A549 (cell line): ENCODE measurements at regions not wholly inside any gene's neighbourhood (a gene's known extent, or its start where the extent isn't known, plus 50 kb on each side); places are given as distances from the start of the nearest gene placed in this dataset.
A peak's percentile ranks its signal among the peaks of the same experiment; 100 is the strongest.

Source experiments
- ATAC-seq, 2 experiments: fragments of 200-7000 bp in 1 of 2; fragments of >200 bp in 1 of 2; cut with Nextera tagmentation in 1 of 2; cut with Tn5 transposase in 1 of 2; 3 replicates each; pipeline versions ENCODE4 v1.8.0 to v1.9.1; 2018 to 2020; ENCODE audit warnings: mild to moderate bottlenecking in 1 of 2, moderate library complexity in 1 of 2
- CTCF ChIA-PET: fragments of 300-600 bp; sonication (Branson Sonifier 250); formaldehyde crosslinking; extraction: SDS; loops from one replicate; lab custom pipeline; 2021; ENCODE audit warnings: antibody characterized with exemption, inconsistent platforms; lab: Yijun Ruan, JAX
- POLR2A ChIA-PET: fragments of 350-600 bp; formaldehyde crosslinking; extraction: SDS; loops from one replicate; lab custom pipeline; 2021; ENCODE audit warnings: antibody characterized with exemption, inconsistent platforms; lab: Yijun Ruan, JAX
- DNase-seq, 2 experiments: peaks; one replicate each; pipeline versions ENCODE4 v3.0.0 to v3.0.0-alpha.2; 2011 to 2016; ENCODE audit warnings: low read depth in 1 of 2, low spot score in 1 of 2
- FAIRE-seq: peaks from 2 replicates; lab custom pipeline; 2011; peaks lifted over from hg19 to GRCh38; lab: Jason Lieb, UNC
- H3K27ac ChIP-seq, 2 experiments: fragments of >200 bp; sonication (Bioruptor Twin); formaldehyde crosslinking; 3 replicates each; pipeline ENCODE4 v1.5.1; 2016 to 2017
- H3K4me1 ChIP-seq: fragments of >200 bp; sonication (Bioruptor Twin); formaldehyde crosslinking; 3 replicates; pipeline ENCODE4 v1.6.1; 2016
- H3K4me2 ChIP-seq: fragments of >200 bp; sonication (Bioruptor Twin); formaldehyde crosslinking; 3 replicates; pipeline ENCODE4 v1.6.1; 2016
- H3K4me3 ChIP-seq: fragments of >200 bp; sonication (Bioruptor Twin); formaldehyde crosslinking; 3 replicates; pipeline ENCODE4 v1.5.1; 2016
- H3K9me3 ChIP-seq: fragments of >200 bp; sonication (Bioruptor Twin); formaldehyde crosslinking; 3 replicates; pipeline ENCODE4 v1.6.1; 2016
- CHD2 ChIP-seq: fragments of 150-350 bp; IDR thresholded peaks from 2 replicates; pipeline ENCODE4 v1.6.1; 2014; ENCODE audit warnings: low read length; ENCODE audit not compliant: partially characterized antibody
- CHD4 ChIP-seq: fragments of 200-600 bp; sonication (generic); IDR thresholded peaks from 2 replicates; pipeline ENCODE4 v1.6.1; 2016; ENCODE audit warnings: antibody characterized with exemption, mild to moderate bottlenecking, borderline replicate concordance
- FOSB ChIP-seq: fragments of 250-450 bp; sonication (Bioruptor Pico); IDR thresholded peaks from 2 replicates; pipeline ENCODE4 v1.5.0; 2020; ENCODE audit warnings: mild to moderate bottlenecking, moderate library complexity
- FOSL2 ChIP-seq, 2 experiments: fragments of 450-650 bp in 1 of 2; fragments of >200 bp in 1 of 2; sonication (Bioruptor Twin) in 1 of 2; formaldehyde crosslinking; IDR thresholded peaks; 2 replicates each; pipeline versions ENCODE4 v1.5.0 to v1.6.1; 2016 to 2020; ENCODE audit warnings: mild to moderate bottlenecking in 1 of 2, moderate library complexity in 1 of 2
- FOXS1 ChIP-seq: fragments of 250-450 bp; sonication (Bioruptor Pico); IDR thresholded peaks from 2 replicates; pipeline ENCODE4 v1.5.0; 2020; ENCODE audit warnings: mild to moderate bottlenecking, moderate library complexity
- GATA3 ChIP-seq: IDR thresholded peaks from 2 replicates; pipeline ENCODE4 v1.6.1; 2012; ENCODE audit warnings: borderline replicate concordance
- HDAC2 ChIP-seq: fragments of 200-600 bp; sonication (generic); IDR thresholded peaks from 2 replicates; pipeline ENCODE4 v1.6.1; 2016
- HOXA7 ChIP-seq: fragments of 250-450 bp; sonication (Bioruptor Pico); IDR thresholded peaks from 2 replicates; pipeline ENCODE4 v1.5.0; 2020; ENCODE audit warnings: mild to moderate bottlenecking, moderate library complexity
- KDM1A ChIP-seq: fragments of 200-600 bp; sonication (generic); IDR thresholded peaks from 2 replicates; pipeline ENCODE4 v1.6.1; 2016; ENCODE audit warnings: low read depth, mild to moderate bottlenecking
- KDM5A ChIP-seq: fragments of 200-600 bp; sonication (generic); IDR thresholded peaks from 2 replicates; pipeline ENCODE4 v1.6.1; 2016; ENCODE audit warnings: antibody characterized with exemption, mild to moderate bottlenecking
- PHF8 ChIP-seq: fragments of 200-600 bp; sonication (generic); IDR thresholded peaks from 2 replicates; pipeline ENCODE4 v1.6.1; 2016; ENCODE audit warnings: low read depth, mild to moderate bottlenecking, antibody characterized with exemption, moderate library complexity, borderline replicate concordance
- POLR2A ChIP-seq: IDR thresholded peaks from 2 replicates; pipeline ENCODE4 v1.6.1; 2012; ENCODE audit warnings: mild to moderate bottlenecking, low read length
- RAD21 ChIP-seq, 2 experiments: fragments of >200 bp in 1 of 2; sonication (Bioruptor Twin) in 1 of 2; formaldehyde crosslinking in 1 of 2; IDR thresholded peaks in 1 of 2; conservative IDR thresholded peaks in 1 of 2; 2 replicates in 1 of 2; 3 replicates in 1 of 2; pipeline ENCODE4 v1.6.1; 2012 to 2018; ENCODE audit warnings: inconsistent platforms in 1 of 2
- RARB ChIP-seq: fragments of 250-450 bp; sonication (Bioruptor Pico); IDR thresholded peaks from 2 replicates; pipeline ENCODE4 v1.8.0; 2021; ENCODE audit warnings: mild to moderate bottlenecking, moderate library complexity
- RFX5 ChIP-seq: fragments of 450-650 bp; IDR thresholded peaks from 2 replicates; pipeline ENCODE4 v1.7.1; 2014; ENCODE audit warnings: antibody characterized with exemption, mild to moderate bottlenecking, moderate library complexity
- SREBF2 ChIP-seq: fragments of 450-650 bp; IDR thresholded peaks from 2 replicates; pipeline ENCODE4 v1.6.1; 2014; ENCODE audit warnings: mild to moderate bottlenecking, moderate library complexity
- ZNF302 ChIP-seq: fragments of 250-450 bp; sonication (Bioruptor Pico); IDR thresholded peaks from 2 replicates; pipeline ENCODE4 v1.9.0; 2021; ENCODE audit warnings: inconsistent platforms, mild to moderate bottlenecking, moderate library complexity
- ZSCAN20 ChIP-seq: fragments of 250-450 bp; sonication (Bioruptor Pico); IDR thresholded peaks from 2 replicates; pipeline ENCODE4 v1.8.0; 2022; ENCODE audit warnings: mild to moderate bottlenecking, moderate library complexity
- WGBS: methylation state at CpG from one replicate; pipeline ENCODE4 v1.1.6; 2017; ENCODE audit errors: missing lambda C conversion rate; 5-methylcytosine and 5-hydroxymethylcytosine counted together
- TF ChIP-seq, protein P1 (sequence below): fragments of 450-650 bp; IDR thresholded peaks from 2 replicates; pipeline ENCODE4 v1.6.1; 2014; ENCODE audit warnings: antibody characterized with exemption
- TF ChIP-seq, protein P2 (sequence below): fragments of 250-450 bp; sonication (Bioruptor Pico); IDR thresholded peaks from 2 replicates; pipeline ENCODE4 v1.5.0; 2020; ENCODE audit warnings: low read depth, mild to moderate bottlenecking, moderate library complexity
- TF ChIP-seq, protein P3 (sequence below): fragments of 250-450 bp; sonication (Bioruptor Pico); IDR thresholded peaks from 2 replicates; pipeline ENCODE4 v1.5.0; 2021; ENCODE audit warnings: mild to moderate bottlenecking, moderate library complexity, borderline replicate concordance
- TF ChIP-seq, protein P4 (sequence below): fragments of 200-600 bp; sonication (generic); IDR thresholded peaks from 2 replicates; pipeline ENCODE4 v1.6.1; 2016; ENCODE audit warnings: antibody characterized with exemption, mild to moderate bottlenecking, moderate library complexity
- TF ChIP-seq, protein P5 (sequence below): fragments of 150-350 bp; IDR thresholded peaks from 2 replicates; pipeline ENCODE4 v1.6.1; 2014; ENCODE audit warnings: low read depth, mild to moderate bottlenecking, low read length

DNA sequence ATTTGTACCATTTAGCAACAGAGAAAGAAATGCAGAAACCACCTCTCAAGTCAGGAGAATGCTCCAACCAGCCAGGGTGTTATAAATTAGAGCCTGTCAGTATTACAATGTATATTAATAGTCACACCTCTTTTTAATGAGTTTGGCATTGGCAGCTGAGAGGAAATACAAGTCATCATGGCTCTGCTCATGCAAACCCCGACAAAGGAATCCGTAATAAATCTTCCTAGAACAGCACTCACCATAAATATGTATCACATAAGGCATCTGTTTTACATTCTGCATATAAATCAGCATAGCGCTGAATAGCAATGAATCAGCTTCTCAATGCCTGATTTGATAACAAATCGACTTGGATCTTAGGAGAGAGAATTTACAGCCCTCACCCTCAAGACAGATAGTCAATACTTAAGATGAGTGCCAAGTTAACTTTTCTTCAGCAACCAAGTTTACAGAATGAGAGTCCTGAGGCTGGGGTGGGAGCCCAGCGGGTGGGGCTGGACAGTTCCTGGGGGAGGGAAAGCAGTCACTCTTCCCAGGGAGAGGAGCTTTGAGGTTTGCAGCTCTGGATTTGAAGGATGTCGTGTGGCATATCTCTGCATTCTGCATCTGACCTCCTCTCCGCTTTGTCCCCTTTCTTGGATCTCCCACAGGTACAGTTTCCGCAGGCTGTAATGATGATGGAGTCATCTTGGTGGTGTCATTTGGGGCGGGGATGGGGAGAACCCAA lies 1034.4 kb upstream of the NR2F2 start:
- POLR2A ChIA-PET: interaction anchor here (0.6 kb wide), 1 partner anchor 1626 kb away, joined by 11 read pairs; no protein-coding TSS in a partner anchor
- DNase-seq: no peak
- FAIRE-seq: no peak
- H3K4me2 ChIP-seq: no peak overlapping the region
- no peak for ATAC-seq
- TF ChIP-seq ZNF302 (no peak), PHF8 (no peak), HOXA7 (no peak), CHD4 (no peak), RARB (no peak), CHD2 (no peak), FOXS1 (CRISPR knock-in tag) (no peak), RFX5 (no peak), KDM5A (no peak), RAD21 (conservative IDR thresholded peaks at IDR 0.05 in 1 of 2, IDR thresholded peaks at IDR 0.05 in 1 of 2) (no peak), POLR2A (no peak), FOSB (CRISPR knock-in tag) (no peak), HDAC2 (no peak), GATA3 (no peak)
- TF ChIP-seq, protein P1, sequence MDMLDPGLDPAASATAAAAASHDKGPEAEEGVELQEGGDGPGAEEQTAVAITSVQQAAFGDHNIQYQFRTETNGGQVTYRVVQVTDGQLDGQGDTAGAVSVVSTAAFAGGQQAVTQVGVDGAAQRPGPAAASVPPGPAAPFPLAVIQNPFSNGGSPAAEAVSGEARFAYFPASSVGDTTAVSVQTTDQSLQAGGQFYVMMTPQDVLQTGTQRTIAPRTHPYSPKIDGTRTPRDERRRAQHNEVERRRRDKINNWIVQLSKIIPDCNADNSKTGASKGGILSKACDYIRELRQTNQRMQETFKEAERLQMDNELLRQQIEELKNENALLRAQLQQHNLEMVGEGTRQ: no peak
- TF ChIP-seq, protein P2, sequence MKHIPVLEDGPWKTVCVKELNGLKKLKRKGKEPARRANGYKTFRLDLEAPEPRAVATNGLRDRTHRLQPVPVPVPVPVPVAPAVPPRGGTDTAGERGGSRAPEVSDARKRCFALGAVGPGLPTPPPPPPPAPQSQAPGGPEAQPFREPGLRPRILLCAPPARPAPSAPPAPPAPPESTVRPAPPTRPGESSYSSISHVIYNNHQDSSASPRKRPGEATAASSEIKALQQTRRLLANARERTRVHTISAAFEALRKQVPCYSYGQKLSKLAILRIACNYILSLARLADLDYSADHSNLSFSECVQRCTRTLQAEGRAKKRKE (CRISPR knock-in tag): no peak
- TF ChIP-seq, protein P3, sequence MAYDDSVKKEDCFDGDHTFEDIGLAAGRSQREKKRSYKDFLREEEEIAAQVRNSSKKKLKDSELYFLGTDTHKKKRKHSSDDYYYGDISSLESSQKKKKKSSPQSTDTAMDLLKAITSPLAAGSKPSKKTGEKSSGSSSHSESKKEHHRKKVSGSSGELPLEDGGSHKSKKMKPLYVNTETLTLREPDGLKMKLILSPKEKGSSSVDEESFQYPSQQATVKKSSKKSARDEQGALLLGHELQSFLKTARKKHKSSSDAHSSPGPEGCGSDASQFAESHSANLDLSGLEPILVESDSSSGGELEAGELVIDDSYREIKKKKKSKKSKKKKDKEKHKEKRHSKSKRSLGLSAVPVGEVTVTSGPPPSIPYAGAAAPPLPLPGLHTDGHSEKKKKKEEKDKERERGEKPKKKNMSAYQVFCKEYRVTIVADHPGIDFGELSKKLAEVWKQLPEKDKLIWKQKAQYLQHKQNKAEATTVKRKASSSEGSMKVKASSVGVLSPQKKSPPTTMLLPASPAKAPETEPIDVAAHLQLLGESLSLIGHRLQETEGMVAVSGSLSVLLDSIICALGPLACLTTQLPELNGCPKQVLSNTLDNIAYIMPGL (CRISPR knock-in tag): no peak
- TF ChIP-seq, protein P4, sequence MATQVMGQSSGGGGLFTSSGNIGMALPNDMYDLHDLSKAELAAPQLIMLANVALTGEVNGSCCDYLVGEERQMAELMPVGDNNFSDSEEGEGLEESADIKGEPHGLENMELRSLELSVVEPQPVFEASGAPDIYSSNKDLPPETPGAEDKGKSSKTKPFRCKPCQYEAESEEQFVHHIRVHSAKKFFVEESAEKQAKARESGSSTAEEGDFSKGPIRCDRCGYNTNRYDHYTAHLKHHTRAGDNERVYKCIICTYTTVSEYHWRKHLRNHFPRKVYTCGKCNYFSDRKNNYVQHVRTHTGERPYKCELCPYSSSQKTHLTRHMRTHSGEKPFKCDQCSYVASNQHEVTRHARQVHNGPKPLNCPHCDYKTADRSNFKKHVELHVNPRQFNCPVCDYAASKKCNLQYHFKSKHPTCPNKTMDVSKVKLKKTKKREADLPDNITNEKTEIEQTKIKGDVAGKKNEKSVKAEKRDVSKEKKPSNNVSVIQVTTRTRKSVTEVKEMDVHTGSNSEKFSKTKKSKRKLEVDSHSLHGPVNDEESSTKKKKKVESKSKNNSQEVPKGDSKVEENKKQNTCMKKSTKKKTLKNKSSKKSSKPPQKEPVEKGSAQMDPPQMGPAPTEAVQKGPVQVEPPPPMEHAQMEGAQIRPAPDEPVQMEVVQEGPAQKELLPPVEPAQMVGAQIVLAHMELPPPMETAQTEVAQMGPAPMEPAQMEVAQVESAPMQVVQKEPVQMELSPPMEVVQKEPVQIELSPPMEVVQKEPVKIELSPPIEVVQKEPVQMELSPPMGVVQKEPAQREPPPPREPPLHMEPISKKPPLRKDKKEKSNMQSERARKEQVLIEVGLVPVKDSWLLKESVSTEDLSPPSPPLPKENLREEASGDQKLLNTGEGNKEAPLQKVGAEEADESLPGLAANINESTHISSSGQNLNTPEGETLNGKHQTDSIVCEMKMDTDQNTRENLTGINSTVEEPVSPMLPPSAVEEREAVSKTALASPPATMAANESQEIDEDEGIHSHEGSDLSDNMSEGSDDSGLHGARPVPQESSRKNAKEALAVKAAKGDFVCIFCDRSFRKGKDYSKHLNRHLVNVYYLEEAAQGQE: no peak
- H3K27ac ChIP-seq: no peak overlapping the region
- no peaks in the 10 kb centered on the region for H3K4me1 ChIP-seq
- no peaks in the 10 kb centered on the region; the same call in 2 of the 3 replicates for H3K9me3 ChIP-seq
- no peak overlapping the region for H3K4me3 ChIP-seq
- 34% methylated on average over 9 of the region's 9 CpGs for WGBS
- CTCF ChIA-PET: interaction anchor here (1.0 to 1.2 kb wide), 2 partner anchors 9 to 37 kb away, joined by 4 to 6 read pairs; no protein-coding TSS in a partner anchor

DNA sequence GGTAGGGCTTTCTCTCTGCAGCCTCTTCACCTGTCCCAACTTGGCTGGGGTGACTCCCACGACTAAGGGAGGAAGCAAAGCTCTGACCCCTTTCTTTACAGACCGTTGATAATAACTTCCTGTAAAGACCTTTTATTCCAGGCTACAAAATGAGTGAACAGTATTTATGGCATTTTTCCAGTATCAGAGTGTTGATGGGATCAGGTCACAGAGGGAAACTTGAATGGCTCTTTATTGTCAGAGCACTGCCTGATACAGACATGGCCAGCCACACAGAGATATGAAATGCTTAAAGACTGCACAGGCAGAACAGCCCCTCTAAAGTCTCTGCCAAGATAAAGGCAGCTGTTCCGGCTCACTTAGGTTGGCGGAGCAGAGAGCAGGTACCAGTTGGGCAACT lies 1033.9 kb upstream of the NR2F2 start:
- 49% methylated on average over 4 of the region's 4 CpGs for WGBS
- no peaks in the 10 kb centered on the region for H3K4me1 ChIP-seq
- peaks cover 3% of the 10 kb centered on the region; the same call in 1 of the 3 replicates for H3K9me3 ChIP-seq
- H3K27ac ChIP-seq: no peak overlapping the region
- no peak overlapping the region for H3K4me2 ChIP-seq
- FAIRE-seq: no peak
- H3K4me3 ChIP-seq: no peak overlapping the region
- ChIA-PET POLR2A (no interaction called here), CTCF (interaction anchor here (1.2 kb wide), 1 partner anchor 37 kb away, joined by 6 read pairs; no protein-coding TSS in a partner anchor)
- 0 out of 6 replicates have a peak, but pooled peaks of 1 of the 2 experiments have one; percentile 35 for ATAC-seq
- DNase-seq: no peak
- TF ChIP-seq, protein P5, sequence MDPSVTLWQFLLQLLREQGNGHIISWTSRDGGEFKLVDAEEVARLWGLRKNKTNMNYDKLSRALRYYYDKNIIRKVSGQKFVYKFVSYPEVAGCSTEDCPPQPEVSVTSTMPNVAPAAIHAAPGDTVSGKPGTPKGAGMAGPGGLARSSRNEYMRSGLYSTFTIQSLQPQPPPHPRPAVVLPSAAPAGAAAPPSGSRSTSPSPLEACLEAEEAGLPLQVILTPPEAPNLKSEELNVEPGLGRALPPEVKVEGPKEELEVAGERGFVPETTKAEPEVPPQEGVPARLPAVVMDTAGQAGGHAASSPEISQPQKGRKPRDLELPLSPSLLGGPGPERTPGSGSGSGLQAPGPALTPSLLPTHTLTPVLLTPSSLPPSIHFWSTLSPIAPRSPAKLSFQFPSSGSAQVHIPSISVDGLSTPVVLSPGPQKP: no peak
- TF ChIP-seq, protein P4: no peak
- TF ChIP-seq SREBF2 (no peak), FOSL2 (IDR thresholded peaks at IDR 0.05) (no peak), FOSL2 (CRISPR knock-in tag; IDR thresholded peaks at IDR 0.05) (no peak), ZSCAN20 (CRISPR knock-in tag) (no peak), CHD4 (no peak), KDM1A (no peak)
